HepG2 (cell line): ENCODE measurements at regions not wholly inside any gene's neighbourhood (a gene's known extent, or its start where the extent isn't known, plus 50 kb on each side); places are given as distances from the start of the nearest gene placed in this dataset.
A peak's percentile ranks its signal among the peaks of the same experiment; 100 is the strongest.

Experiments used
- ATAC-seq: fragments of 200-7000 bp; cut with Tn5 transposase; 3 replicates; pipeline ENCODE4 v1.9.1; 2020; ENCODE audit warnings: mild to moderate bottlenecking, moderate library complexity
- BruUV-seq: library from RNA; stranded (reverse); fragments of 400-500 nt; replicated peaks from 2 replicates; lab custom pipeline; 2021; lab: Mats Ljungman, UMichigan
- CTCF ChIA-PET: fragments of 300-600 bp; formaldehyde crosslinking; extraction: SDS; loops from one replicate; lab custom pipeline; 2021; ENCODE audit warnings: low total read pairs, inconsistent platforms, low intra/inter-chr PET ratio; lab: Yijun Ruan, JAX
- POLR2A ChIA-PET: fragments of 350-600 bp; sonication (Branson Sonifier 250); formaldehyde crosslinking; loops from one replicate; lab custom pipeline; 2020; ENCODE audit warnings: antibody characterized with exemption, inconsistent platforms; lab: Yijun Ruan, JAX
- DNase-seq: peaks from one replicate; pipeline ENCODE4 v3.0.0-alpha.2; 2015; ENCODE audit warnings: low spot score
- FAIRE-seq: peaks from 3 replicates; lab custom pipeline; 2011; peaks lifted over from hg19 to GRCh38; lab: Jason Lieb, UNC
- H2AFZ ChIP-seq: one replicate; pipeline ENCODE4 v1.6.1; 2011; ENCODE audit warnings: low read length, inconsistent platforms
- H3K27ac ChIP-seq: fragments of 300-600 bp; 3 replicates; pipeline ENCODE4 v1.8.0; 2011; ENCODE audit warnings: mixed run types, mild to moderate bottlenecking, mixed read lengths, low read length, inconsistent platforms; ENCODE audit not compliant: insufficient read depth; ENCODE audit errors: extremely low read length
- H3K27me3 ChIP-seq, 2 experiments: fragments of 200-600 bp in 1 of 2; 2 replicates in 1 of 2; 3 replicates in 1 of 2; pipeline versions ENCODE4 v1.6.0 to v1.8.0; 2011; ENCODE audit warnings: low read length in 2 of 2, mild to moderate bottlenecking in 2 of 2, moderate library complexity in 2 of 2, inconsistent platforms in 1 of 2; ENCODE audit not compliant: insufficient read depth in 2 of 2, control insufficient read depth in 1 of 2
- H3K36me3 ChIP-seq, 2 experiments: fragments of 200-600 bp in 1 of 2; replicated peaks in 1 of 2; 2 replicates in 1 of 2; 3 replicates in 1 of 2; pipeline versions ENCODE4 v1.5.1 to v1.8.0; 2011; ENCODE audit warnings: low read length in 2 of 2, inconsistent platforms in 1 of 2; ENCODE audit not compliant: insufficient read depth in 2 of 2, control insufficient read depth in 1 of 2
- H3K4me1 ChIP-seq: 2 replicates; pipeline ENCODE4 v1.5.1; 2012; ENCODE audit warnings: low read length, inconsistent platforms; ENCODE audit not compliant: insufficient read depth
- H3K4me2 ChIP-seq: 2 replicates; pipeline ENCODE4 v1.6.0; 2011; ENCODE audit warnings: low read depth, low read length, inconsistent platforms
- H3K4me3 ChIP-seq, 3 experiments: fragments of 200-600 bp in 1 of 3; sonication (generic), shearing (Covaris generic) in 1 of 3; replicated peaks in 1 of 3; 2 replicates each; pipeline ENCODE4 v1.5.1; 2011 to 2016; ENCODE audit warnings: low read length in 3 of 3, inconsistent platforms in 2 of 3, low read depth in 2 of 3, mild to moderate bottlenecking in 2 of 3, control low read depth in 1 of 3, mixed read lengths in 1 of 3; ENCODE audit not compliant: insufficient read depth in 1 of 3
- H3K79me2 ChIP-seq: one replicate; pipeline ENCODE4 v1.6.1; 2011; ENCODE audit warnings: low read length, inconsistent platforms; ENCODE audit not compliant: insufficient read depth
- H3K9ac ChIP-seq: 2 replicates; pipeline ENCODE4 v1.6.0; 2011; ENCODE audit warnings: mild to moderate bottlenecking, low read depth, low read length, inconsistent platforms; ENCODE audit not compliant: insufficient read depth
- H3K9me3 ChIP-seq: 2 replicates; pipeline ENCODE4 v1.5.1; 2012; ENCODE audit warnings: mild to moderate bottlenecking, low read length
- H4K20me1 ChIP-seq: 2 replicates; pipeline ENCODE4 v1.6.0; 2011; ENCODE audit warnings: inconsistent platforms, mild to moderate bottlenecking, low read length, moderate library complexity; ENCODE audit not compliant: insufficient read depth
- CHCHD3 ChIP-seq: sonication (generic); formaldehyde crosslinking; IDR thresholded peaks from 2 replicates; pipeline ENCODE4 v1.8.0; 2022; ENCODE audit warnings: mild to moderate bottlenecking, missing genetic modification reagents, moderate library complexity
- HINFP ChIP-seq: sonication (generic); formaldehyde crosslinking; IDR thresholded peaks from 2 replicates; pipeline ENCODE4 v1.4.0; 2020; ENCODE audit warnings: low read depth, mild to moderate bottlenecking, missing genetic modification reagents
- HOXD1 ChIP-seq: sonication (generic); formaldehyde crosslinking; IDR thresholded peaks from 2 replicates; pipeline ENCODE4 v1.5.0; 2020; ENCODE audit warnings: missing genetic modification reagents
- MAFF ChIP-seq: IDR thresholded peaks from 2 replicates; pipeline ENCODE4 v1.6.1; 2011; ENCODE audit warnings: low read depth, low read length, improper control_type of control experiment
- RFXAP ChIP-seq: sonication (generic); formaldehyde crosslinking; IDR thresholded peaks from 2 replicates; pipeline ENCODE4 v1.4.0; 2020; ENCODE audit warnings: missing genetic modification reagents, borderline replicate concordance
- SMAD9 ChIP-seq: sonication (generic); formaldehyde crosslinking; IDR thresholded peaks from 2 replicates; pipeline ENCODE4 v1.5.1; 2020; ENCODE audit warnings: mild to moderate bottlenecking, missing genetic modification reagents
- SP1 ChIP-seq, 2 experiments: fragments of 450-650 bp in 1 of 2; sonication (generic) in 1 of 2; formaldehyde crosslinking in 1 of 2; IDR thresholded peaks; 2 replicates each; pipeline versions ENCODE4 v1.4.0 to v1.6.1; 2016 to 2020; ENCODE audit warnings: missing genetic modification reagents in 1 of 2
- TRAFD1 ChIP-seq: sonication (generic); formaldehyde crosslinking; IDR thresholded peaks from 2 replicates; pipeline ENCODE4 v1.5.1; 2020; ENCODE audit warnings: missing genetic modification reagents, mild to moderate bottlenecking, borderline replicate concordance
- ZNF160 ChIP-seq: sonication (generic); formaldehyde crosslinking; IDR thresholded peaks from 2 replicates; pipeline ENCODE4 v1.8.0; 2022; ENCODE audit warnings: mild to moderate bottlenecking, inconsistent platforms, missing genetic modification reagents
- ZNF230 ChIP-seq: sonication (generic); formaldehyde crosslinking; IDR thresholded peaks from 2 replicates; pipeline ENCODE4 v1.4.0; 2020; ENCODE audit warnings: mild to moderate bottlenecking, missing genetic modification reagents
- ZNF281 ChIP-seq: sonication (generic); formaldehyde crosslinking; IDR thresholded peaks from 2 replicates; pipeline ENCODE4 v1.4.0; 2020; ENCODE audit warnings: missing genetic modification reagents, borderline replicate concordance
- ZNF496 ChIP-seq: sonication (generic); formaldehyde crosslinking; IDR thresholded peaks from 2 replicates; pipeline ENCODE4 v1.8.1; 2023; ENCODE audit warnings: mild to moderate bottlenecking, moderate library complexity, missing genetic modification reagents; ENCODE audit not compliant: insufficient replicate concordance
- ZNF510 ChIP-seq: sonication (generic); formaldehyde crosslinking; IDR thresholded peaks from 2 replicates; pipeline ENCODE4 v1.4.0; 2020; ENCODE audit warnings: low read depth, mild to moderate bottlenecking, missing genetic modification reagents
- WGBS: methylation state at CpG from one replicate; pipeline ENCODE4 v1.1.6; 2017; ENCODE audit warnings: low lambda C conversion rate; 5-methylcytosine and 5-hydroxymethylcytosine counted together
- in situ Hi-C: cut with HindIII; loops from 2 replicates; pipeline ENCODE4 v1.10.0; 2017; ENCODE audit warnings: low pct_unique_long_range_greater_than_20kb; ENCODE audit not compliant: extremely low pct_ligation_motif_present
- intact Hi-C: fragments of 100-400 bp; cut with micrococcal nuclease; formaldehyde crosslinking; loops from one replicate; pipeline ENCODE4 v1.10.0; 2022; ENCODE audit not compliant: unreplicated experiment

GRCh38 chr4:173635395-173635794, 105.4 kb upstream of the HAND2 start:
- CTCF ChIA-PET = no interaction called here
- Histone ChIP-seq H3K79me2 (no peaks in the 10 kb centered on the region), H3K9me3 (peaks cover 6% of the 10 kb centered on the region; the same call in 1 of the 2 replicates), H3K4me2 (no peak overlapping the region), H3K4me3 (no peak overlapping the region), H3K27ac (no peak overlapping the region), H4K20me1 (no peaks in the 10 kb centered on the region), H3K9ac (no peak overlapping the region), H3K36me3 (no peaks in the 10 kb centered on the region), H3K4me1 (no peaks in the 10 kb centered on the region), H2AFZ (no peak overlapping the region), H3K27me3 (no peaks in the 10 kb centered on the region)
- BruUV-seq = no TSS peak
- in situ Hi-C loops (no loop called here), intact Hi-C loops (no loop called here)
- POLR2A ChIA-PET = no interaction called here
- TF ChIP-seq ZNF510 (no peak), RFXAP (CRISPR knock-in tag) (no peak), HINFP (CRISPR knock-in tag) (no peak), SP1 (IDR thresholded peaks at IDR 0.05) (no peak), SP1 (CRISPR knock-in tag; IDR thresholded peaks at IDR 0.05) (no peak), ZNF230 (no peak)
- ATAC-seq (no peak), DNase-seq (no peak), FAIRE-seq (no peak)

GRCh38 chr4:173626277-173626676, 96.2 kb upstream of the HAND2 start:
- Histone ChIP-seq H3K4me2 (no peak overlapping the region), H3K27ac (no peak overlapping the region), H3K9ac (no peak overlapping the region), H2AFZ (no peak overlapping the region)
- intact Hi-C loops = no loop called here
- POLR2A ChIA-PET = no interaction called here
- FAIRE-seq = no peak
- TF ChIP-seq HOXD1 (no peak), MAFF (no peak), ZNF281 (CRISPR knock-in tag) (no peak), TRAFD1 (CRISPR knock-in tag) (no peak), SMAD9 (CRISPR knock-in tag) (no peak), CHCHD3 (CRISPR knock-in tag) (no peak), ZNF160 (CRISPR knock-in tag) (peak; percentile 64; the same call in 1 of the 2 replicates), ZNF496 (CRISPR knock-in tag) (no peak)
- TF ChIP-seq, all 625 proteins: peak for 1
- no peak for DNase-seq
- no peak for ATAC-seq
- Histone ChIP-seq H3K4me3 (no peak overlapping the region), H3K36me3 (no peaks in the 10 kb centered on the region), H3K27me3 (no peaks in the 10 kb centered on the region), H3K4me1 (no peaks in the 10 kb centered on the region), H3K79me2 (no peaks in the 10 kb centered on the region), H3K9me3 (peaks cover 36% of the 10 kb centered on the region), H4K20me1 (no peaks in the 10 kb centered on the region)
- BruUV-seq = no TSS peak
- CTCF ChIA-PET = no interaction called here
- WGBS = 4% methylated on average over 1 of the region's 1 CpG
- in situ Hi-C loops = no loop called here
